ENCODE measurements at regions not wholly inside any gene's neighbourhood (a gene's known extent, or its start where the extent isn't known, plus 50 kb on each side); places are given as distances from the start of the nearest gene placed in this dataset.
A peak's percentile ranks its signal among the peaks of the same experiment; 100 is the strongest.

- TF ChIP-seq CTCF (IDR thresholded peaks at IDR 0.05; ENCODE audit: low read depth, low read length) (peak; percentile 21; the same call in 1 of the 2 replicates), EZH2phosphoT487 (IDR thresholded peaks at IDR 0.05; ENCODE audit: low read depth) (no peak)
Observed at GRCh38 chr6:23647045-23647444, 479.0 kb upstream of the NRSN1 start.

All from OCI-LY3 (cell line).